ENCODE measurements at regions not wholly inside any gene's neighbourhood (a gene's known extent, or its start where the extent isn't known, plus 50 kb on each side); places are given as distances from the start of the nearest gene placed in this dataset.

DNA sequence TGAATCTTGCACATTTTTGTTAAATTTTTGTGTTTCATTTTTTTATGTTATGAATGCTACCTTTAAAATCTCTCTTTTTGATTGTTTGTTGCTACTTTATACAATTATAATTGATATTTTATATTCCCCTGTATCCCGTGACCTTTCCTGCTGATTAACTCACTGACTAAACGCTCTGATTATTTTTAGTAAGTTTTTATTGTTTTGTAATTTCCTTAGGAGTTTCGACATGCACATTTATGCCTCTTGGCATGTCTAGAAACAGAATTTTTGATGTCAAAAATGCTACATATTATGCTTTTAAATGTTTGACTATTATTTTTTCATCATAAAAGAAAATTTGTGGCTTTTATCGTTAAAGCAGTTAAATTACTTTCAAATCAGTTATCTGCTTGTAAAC, 1131.6 kb upstream of the TMEFF2 start:
- in situ Hi-C loops (cut with HindIII; ENCODE audit: extremely low pct_ligation_motif_present, low pct_unique_long_range_greater_than_20kb) (no loop called here), intact Hi-C loops (cut with micrococcal nuclease; ENCODE audit: unreplicated experiment) (no loop called here)
- H3K27ac ChIP-seq (ENCODE audit: extremely low read length, insufficient read depth, low read length) = no peak overlapping the region
- no peak for FAIRE-seq
- TF ChIP-seq MED13 (CRISPR knock-in tag; IDR thresholded peaks at IDR 0.05) (no peak), DNMT1 (CRISPR knock-in tag; IDR thresholded peaks at IDR 0.05) (no peak), CEBPZ (IDR thresholded peaks at IDR 0.05; ENCODE audit: low read length) (no peak), ZBTB33 (CRISPR knock-in tag; IDR thresholded peaks at IDR 0.05) (no peak), ZNF274 (CRISPR knock-in tag; IDR thresholded peaks at IDR 0.05) (no peak), MTF1 (CRISPR knock-in tag; IDR thresholded peaks at IDR 0.05) (no peak), ZNF296 (CRISPR knock-in tag; conservative IDR thresholded peaks at IDR 0.05) (no peak), ATF2 (CRISPR knock-in tag; IDR thresholded peaks at IDR 0.05) (no peak), SMAD9 (CRISPR knock-in tag; IDR thresholded peaks at IDR 0.05) (no peak), ZNF432 (CRISPR knock-in tag; IDR thresholded peaks at IDR 0.05; ENCODE audit: borderline replicate concordance) (no peak), ZNF205 (CRISPR knock-in tag; IDR thresholded peaks at IDR 0.05) (no peak)
- TF ChIP-seq, protein P1, sequence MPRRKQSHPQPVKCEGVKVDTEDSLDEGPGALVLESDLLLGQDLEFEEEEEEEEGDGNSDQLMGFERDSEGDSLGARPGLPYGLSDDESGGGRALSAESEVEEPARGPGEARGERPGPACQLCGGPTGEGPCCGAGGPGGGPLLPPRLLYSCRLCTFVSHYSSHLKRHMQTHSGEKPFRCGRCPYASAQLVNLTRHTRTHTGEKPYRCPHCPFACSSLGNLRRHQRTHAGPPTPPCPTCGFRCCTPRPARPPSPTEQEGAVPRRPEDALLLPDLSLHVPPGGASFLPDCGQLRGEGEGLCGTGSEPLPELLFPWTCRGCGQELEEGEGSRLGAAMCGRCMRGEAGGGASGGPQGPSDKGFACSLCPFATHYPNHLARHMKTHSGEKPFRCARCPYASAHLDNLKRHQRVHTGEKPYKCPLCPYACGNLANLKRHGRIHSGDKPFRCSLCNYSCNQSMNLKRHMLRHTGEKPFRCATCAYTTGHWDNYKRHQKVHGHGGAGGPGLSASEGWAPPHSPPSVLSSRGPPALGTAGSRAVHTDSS (CRISPR knock-in tag; conservative IDR thresholded peaks at IDR 0.05) = no peak
- TF ChIP-seq, protein P2, sequence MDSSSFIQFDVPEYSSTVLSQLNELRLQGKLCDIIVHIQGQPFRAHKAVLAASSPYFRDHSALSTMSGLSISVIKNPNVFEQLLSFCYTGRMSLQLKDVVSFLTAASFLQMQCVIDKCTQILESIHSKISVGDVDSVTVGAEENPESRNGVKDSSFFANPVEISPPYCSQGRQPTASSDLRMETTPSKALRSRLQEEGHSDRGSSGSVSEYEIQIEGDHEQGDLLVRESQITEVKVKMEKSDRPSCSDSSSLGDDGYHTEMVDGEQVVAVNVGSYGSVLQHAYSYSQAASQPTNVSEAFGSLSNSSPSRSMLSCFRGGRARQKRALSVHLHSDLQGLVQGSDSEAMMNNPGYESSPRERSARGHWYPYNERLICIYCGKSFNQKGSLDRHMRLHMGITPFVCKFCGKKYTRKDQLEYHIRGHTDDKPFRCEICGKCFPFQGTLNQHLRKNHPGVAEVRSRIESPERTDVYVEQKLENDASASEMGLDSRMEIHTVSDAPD (CRISPR knock-in tag; IDR thresholded peaks at IDR 0.05) = no peak
- no peaks in the 10 kb centered on the region for H3K9me3 ChIP-seq (ENCODE audit: low read length)
- H3K9ac ChIP-seq (ENCODE audit: insufficient read depth, low read depth, low read length) = no peak overlapping the region
- no peaks in the 10 kb centered on the region for H3K4me1 ChIP-seq (ENCODE audit: insufficient read depth, low read length)
- no peaks in the 10 kb centered on the region; the same call in 1 of the 2 replicates for H4K20me1 ChIP-seq (ENCODE audit: insufficient read depth, low read length)
- DNase-seq (ENCODE audit: low spot score) = no peak
- H3K27me3 ChIP-seq (ENCODE audit: control insufficient read depth in 1 of 2, insufficient read depth in 2 of 2, low read length in 2 of 2) = no peaks in the 10 kb centered on the region
- ATAC-seq = no peak
- no peak overlapping the region for H3K4me2 ChIP-seq (ENCODE audit: low read depth, low read length)
- no peak overlapping the region for H3K4me3 ChIP-seq (replicated peaks in 1 of 3; ENCODE audit: insufficient read depth in 1 of 3, low read depth in 2 of 3, low read length in 3 of 3)
- no TSS peak for BruUV-seq (replicated peaks)
- WGBS (ENCODE audit: low lambda C conversion rate) = 9% methylated on average over 4 of the region's 4 CpGs
- H2AFZ ChIP-seq (ENCODE audit: low read length) = no peak overlapping the region
- H3K36me3 ChIP-seq (replicated peaks in 1 of 2; ENCODE audit: control insufficient read depth in 1 of 2, insufficient read depth in 2 of 2, low read length in 2 of 2) = no peaks in the 10 kb centered on the region
- H3K79me2 ChIP-seq (ENCODE audit: insufficient read depth, low read length) = no peaks in the 10 kb centered on the region
- CTCF ChIA-PET (ENCODE audit: low intra/inter-chr PET ratio, low total read pairs) = no interaction called here
- POLR2A ChIA-PET = no interaction called here
